ENCODE measurements at regions not wholly inside any gene's neighbourhood (a gene's known extent, or its start where the extent isn't known, plus 50 kb on each side); places are given as distances from the start of the nearest gene placed in this dataset.

DNA sequence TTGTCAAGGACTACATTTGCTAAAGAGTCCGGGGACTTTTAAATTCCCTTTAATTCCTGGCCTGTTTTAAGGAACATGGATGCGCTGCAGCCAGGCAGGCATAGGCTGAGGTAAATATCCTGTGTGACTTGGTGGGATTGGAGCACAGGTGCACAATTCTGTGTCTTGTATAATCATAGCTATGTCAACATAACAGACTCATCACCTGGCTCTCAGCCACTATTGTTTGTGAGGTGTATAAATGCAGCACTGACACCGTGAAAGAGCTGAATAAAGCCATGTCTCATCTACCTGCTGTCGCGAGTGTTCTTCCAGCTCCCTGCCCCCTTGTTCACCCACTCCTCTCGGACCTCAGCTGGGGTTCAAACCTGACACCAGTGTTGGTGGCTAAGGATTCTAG lies 109.7 kb downstream of the MFSD1 start:
- Histone ChIP-seq H3K4me1 (no peaks in the 10 kb centered on the region), H3K36me3 (no peaks in the 10 kb centered on the region), H3K4me3 (no peak overlapping the region), H3K9me3 (replicated peaks) (no peaks in the 10 kb centered on the region), H3K27ac (replicated peaks) (no peak overlapping the region), H3K27me3 (ENCODE audit: low read depth) (no peaks in the 10 kb centered on the region)
- intact Hi-C loops (cut with micrococcal nuclease): loop anchor here (10.0 kb wide), 1 partner anchor 343 kb away; no protein-coding TSS in a partner anchor
- TF ChIP-seq, protein P1, sequence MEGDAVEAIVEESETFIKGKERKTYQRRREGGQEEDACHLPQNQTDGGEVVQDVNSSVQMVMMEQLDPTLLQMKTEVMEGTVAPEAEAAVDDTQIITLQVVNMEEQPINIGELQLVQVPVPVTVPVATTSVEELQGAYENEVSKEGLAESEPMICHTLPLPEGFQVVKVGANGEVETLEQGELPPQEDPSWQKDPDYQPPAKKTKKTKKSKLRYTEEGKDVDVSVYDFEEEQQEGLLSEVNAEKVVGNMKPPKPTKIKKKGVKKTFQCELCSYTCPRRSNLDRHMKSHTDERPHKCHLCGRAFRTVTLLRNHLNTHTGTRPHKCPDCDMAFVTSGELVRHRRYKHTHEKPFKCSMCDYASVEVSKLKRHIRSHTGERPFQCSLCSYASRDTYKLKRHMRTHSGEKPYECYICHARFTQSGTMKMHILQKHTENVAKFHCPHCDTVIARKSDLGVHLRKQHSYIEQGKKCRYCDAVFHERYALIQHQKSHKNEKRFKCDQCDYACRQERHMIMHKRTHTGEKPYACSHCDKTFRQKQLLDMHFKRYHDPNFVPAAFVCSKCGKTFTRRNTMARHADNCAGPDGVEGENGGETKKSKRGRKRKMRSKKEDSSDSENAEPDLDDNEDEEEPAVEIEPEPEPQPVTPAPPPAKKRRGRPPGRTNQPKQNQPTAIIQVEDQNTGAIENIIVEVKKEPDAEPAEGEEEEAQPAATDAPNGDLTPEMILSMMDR (IDR thresholded peaks at IDR 0.05; ENCODE audit: borderline replicate concordance): no peak
- no peak for DNase-seq

- Histone ChIP-seq H3K27ac (replicated peaks) (no peak overlapping the region), H3K4me1 (no peaks in the 10 kb centered on the region), H3K9me3 (replicated peaks) (no peaks in the 10 kb centered on the region), H3K27me3 (ENCODE audit: low read depth) (no peaks in the 10 kb centered on the region), H3K36me3 (no peaks in the 10 kb centered on the region), H3K4me3 (no peak overlapping the region)
- intact Hi-C loops (cut with micrococcal nuclease): loop anchor here (10.0 kb wide), 1 partner anchor 343 kb away; no protein-coding TSS in a partner anchor
- TF ChIP-seq, protein P1 (IDR thresholded peaks at IDR 0.05; ENCODE audit: borderline replicate concordance): no peak
- no peak for DNase-seq
These were observed 110.3 kb downstream of the MFSD1 start for GRCh38 chr3:158912188-158912587.

GRCh38 chr3:158912621-158913020 lies 110.8 kb downstream of the MFSD1 start:
- no peak overlapping the region for H3K27ac ChIP-seq (replicated peaks)
- TF ChIP-seq, protein P1 (IDR thresholded peaks at IDR 0.05; ENCODE audit: borderline replicate concordance): no peak
- no peaks in the 10 kb centered on the region for H3K9me3 ChIP-seq (replicated peaks)
- no peaks in the 10 kb centered on the region for H3K36me3 ChIP-seq
- intact Hi-C loops (cut with micrococcal nuclease): loop anchor here (10.0 kb wide), 1 partner anchor 342 kb away; no protein-coding TSS in a partner anchor
- no peaks in the 10 kb centered on the region for H3K27me3 ChIP-seq (ENCODE audit: low read depth)
- no peak for DNase-seq
- H3K4me1 ChIP-seq: no peaks in the 10 kb centered on the region
- H3K4me3 ChIP-seq: no peak overlapping the region

DNA sequence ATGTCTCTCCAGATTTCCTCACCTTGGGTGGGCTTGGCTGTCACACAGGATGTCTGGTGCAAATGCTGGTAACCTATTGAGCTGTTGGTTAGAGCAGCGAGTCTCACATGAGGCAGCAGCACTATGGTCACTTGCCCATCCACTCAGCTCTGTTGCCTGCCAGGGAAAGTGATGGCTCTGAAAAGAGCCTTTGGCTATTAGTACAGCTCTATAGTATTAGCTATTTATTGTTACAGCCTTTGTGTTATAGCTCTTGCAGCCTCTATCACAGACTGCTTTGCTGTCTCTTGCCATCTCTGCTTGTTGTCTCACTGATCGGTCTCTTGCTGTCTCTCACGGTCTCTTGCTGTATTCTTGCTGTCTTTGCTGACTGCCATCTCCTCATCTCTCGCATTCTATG lies 114.3 kb downstream of the MFSD1 start:
- no peaks in the 10 kb centered on the region for H3K27me3 ChIP-seq (ENCODE audit: low read depth)
- H3K4me1 ChIP-seq: no peaks in the 10 kb centered on the region
- TF ChIP-seq, protein P1 (IDR thresholded peaks at IDR 0.05; ENCODE audit: borderline replicate concordance): no peak
- intact Hi-C loops (cut with micrococcal nuclease): loop anchor here (10.0 kb wide), 1 partner anchor 339 kb away; no protein-coding TSS in a partner anchor
- H3K9me3 ChIP-seq (replicated peaks): no peaks in the 10 kb centered on the region
- no peak for DNase-seq
- no peak overlapping the region for H3K27ac ChIP-seq (replicated peaks)
- H3K36me3 ChIP-seq: no peaks in the 10 kb centered on the region
- H3K4me3 ChIP-seq: no peak overlapping the region

GRCh38 chr3:158918008-158918407 lies 116.2 kb downstream of the MFSD1 start:
- Histone ChIP-seq H3K4me1 (no peaks in the 10 kb centered on the region), H3K9me3 (replicated peaks) (no peaks in the 10 kb centered on the region), H3K36me3 (no peaks in the 10 kb centered on the region), H3K27me3 (ENCODE audit: low read depth) (no peaks in the 10 kb centered on the region), H3K27ac (replicated peaks) (no peak overlapping the region), H3K4me3 (no peak overlapping the region)
- intact Hi-C loops (cut with micrococcal nuclease): loop anchor here (10.0 kb wide), 1 partner anchor 337 kb away; no protein-coding TSS in a partner anchor
- DNase-seq: no peak
- TF ChIP-seq, protein P1 (IDR thresholded peaks at IDR 0.05; ENCODE audit: borderline replicate concordance): peak; percentile 64
